HG03439 (cell line): ENCODE measurements at regions not wholly inside any gene's neighbourhood (a gene's known extent, or its start where the extent isn't known, plus 50 kb on each side); places are given as distances from the start of the nearest gene placed in this dataset.

ENCODE experiments used
- ATAC-seq: cut with Tn5 transposase; IDR thresholded peaks from one replicate; pipeline ENCODE4 v1.9.1; 2021; ENCODE audit warnings: mild to moderate bottlenecking, moderate library complexity; ENCODE audit not compliant: unreplicated experiment

DNA sequence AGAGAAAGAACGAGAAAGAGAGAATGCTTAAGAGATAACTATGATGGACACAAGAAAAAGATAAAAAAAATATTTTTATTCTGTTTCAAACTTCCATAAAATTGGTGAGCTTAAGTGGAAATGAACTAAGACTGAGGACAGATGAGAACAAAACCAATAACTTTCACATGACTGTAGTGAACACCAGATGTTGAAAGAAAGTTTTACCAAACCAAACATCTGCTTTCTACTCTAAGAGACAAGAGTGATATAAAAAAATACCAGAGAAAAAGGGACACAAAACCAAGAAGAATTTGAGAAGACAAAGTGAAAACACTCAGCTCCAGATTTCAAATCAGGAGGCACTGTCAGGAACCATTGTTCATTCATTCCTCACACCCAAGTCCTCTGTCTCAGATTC lies 147.9 kb downstream of the IMPG2 start:
- ATAC-seq, result no peak

DNA sequence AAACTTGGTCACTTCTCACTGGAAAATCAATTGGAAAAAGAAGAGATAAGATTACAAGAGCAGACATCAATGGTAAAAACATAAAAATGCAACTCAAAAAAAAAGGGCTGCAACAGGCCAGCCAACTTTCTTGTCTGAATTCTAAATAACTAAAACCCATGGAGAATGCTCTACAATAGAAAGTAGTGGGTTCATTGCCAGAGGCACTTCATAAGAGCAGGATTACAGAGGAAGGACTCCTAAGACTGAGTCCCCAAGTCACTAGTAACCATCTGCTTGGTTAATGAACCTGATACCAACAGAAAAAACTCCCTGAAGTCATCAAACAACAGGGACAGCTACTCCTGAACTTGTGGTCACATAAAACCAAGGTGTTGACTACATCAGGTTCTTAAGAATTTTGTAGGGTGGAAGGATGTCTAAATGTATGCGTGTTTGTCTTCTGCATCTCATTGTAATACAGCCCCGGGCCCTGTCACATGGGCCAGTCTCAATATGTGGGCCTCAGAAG lies 148.6 kb downstream of the IMPG2 start:
- no peak for ATAC-seq

DNA sequence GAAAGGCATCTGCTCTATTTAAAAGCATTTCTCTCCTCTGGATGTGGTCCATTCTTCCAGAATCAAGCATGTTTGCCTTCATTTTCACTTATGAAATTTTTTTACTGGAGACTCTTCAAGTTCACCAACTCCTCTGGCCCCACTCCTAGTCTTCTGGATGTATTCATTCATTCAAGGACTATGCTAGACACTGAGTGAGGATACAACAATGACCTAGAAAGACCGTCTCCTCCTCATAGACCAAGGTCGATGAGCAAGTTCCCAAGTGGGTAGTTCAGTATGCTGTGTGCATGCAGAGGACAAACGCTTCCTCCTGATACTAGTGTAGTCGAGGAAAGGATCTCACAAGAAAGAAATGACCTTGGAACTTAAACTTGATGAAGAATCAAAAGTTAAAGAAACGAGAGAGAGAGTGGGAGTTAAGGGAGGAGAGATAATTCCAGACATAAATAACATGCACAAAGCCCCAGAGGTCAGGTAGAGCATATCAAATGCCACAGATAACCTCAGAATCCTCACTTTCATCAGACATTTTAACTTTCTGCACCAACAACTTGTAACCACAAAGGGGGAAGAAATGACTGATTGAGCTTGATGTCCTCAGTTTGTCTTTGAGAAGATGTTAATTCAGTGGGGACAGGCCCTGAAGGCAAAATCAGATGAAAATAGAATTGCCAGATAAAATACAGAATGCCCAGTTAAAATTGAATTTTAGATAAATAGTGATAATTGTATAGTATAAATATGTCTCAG lies 149.4 kb downstream of the IMPG2 start:
- no peak for ATAC-seq

DNA sequence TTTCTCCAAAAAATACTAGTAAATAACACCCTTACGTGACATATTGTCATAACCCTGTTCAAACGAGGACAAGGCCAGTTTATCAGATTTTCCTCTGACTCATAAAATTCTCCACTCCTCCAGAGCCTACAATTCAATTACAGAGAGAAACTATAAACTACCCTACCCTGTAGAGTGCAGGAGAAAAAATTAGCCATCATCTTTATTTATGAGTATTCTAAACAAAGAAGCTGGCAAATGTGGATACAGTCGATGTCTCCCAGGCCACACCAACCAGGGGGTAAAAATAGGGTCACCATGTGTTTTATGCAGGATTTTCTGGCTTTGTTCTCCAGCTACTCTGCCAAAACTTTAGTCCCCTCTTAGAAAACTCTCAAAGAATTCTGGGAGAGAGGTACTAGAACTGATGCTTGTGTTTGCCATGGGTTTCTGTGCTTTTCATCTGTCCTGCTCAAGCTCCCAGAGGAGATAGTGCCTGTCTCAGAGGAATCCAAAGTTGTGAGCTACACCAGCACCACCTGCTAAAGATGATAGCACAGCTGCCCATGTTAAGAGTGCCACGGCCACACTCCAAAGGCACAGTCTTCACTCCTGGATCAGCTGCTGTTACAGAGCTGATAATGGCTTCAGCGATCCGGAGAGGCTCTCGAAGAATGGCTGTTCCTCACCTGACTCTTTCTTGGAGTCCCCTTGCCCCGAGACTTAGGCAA lies 150.2 kb downstream of the IMPG2 start:
- ATAC-seq, result no peak

- ATAC-seq, result no peak
Measured at GRCh38 chr3:101169516-101169915, 150.9 kb downstream of the IMPG2 start.

DNA sequence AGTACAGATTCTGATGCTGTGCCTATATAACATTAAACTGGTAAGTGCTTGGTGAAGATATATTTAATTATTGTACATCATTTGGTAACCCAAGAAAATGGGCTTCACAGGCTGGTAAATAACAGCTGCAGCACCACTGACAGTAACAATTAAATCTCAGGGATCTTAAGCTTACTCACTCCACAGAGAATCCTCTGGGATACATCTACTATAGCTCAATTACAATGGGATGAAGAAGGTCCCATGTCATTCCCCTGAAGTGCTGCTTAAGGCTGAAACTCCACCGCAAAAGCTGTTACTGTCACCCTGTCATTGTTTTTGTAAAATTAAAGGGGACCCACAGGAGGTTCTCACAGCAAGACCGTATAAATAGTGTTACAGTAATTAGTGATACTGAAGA lies 153.0 kb downstream of the IMPG2 start:
- ATAC-seq, result no peak

DNA sequence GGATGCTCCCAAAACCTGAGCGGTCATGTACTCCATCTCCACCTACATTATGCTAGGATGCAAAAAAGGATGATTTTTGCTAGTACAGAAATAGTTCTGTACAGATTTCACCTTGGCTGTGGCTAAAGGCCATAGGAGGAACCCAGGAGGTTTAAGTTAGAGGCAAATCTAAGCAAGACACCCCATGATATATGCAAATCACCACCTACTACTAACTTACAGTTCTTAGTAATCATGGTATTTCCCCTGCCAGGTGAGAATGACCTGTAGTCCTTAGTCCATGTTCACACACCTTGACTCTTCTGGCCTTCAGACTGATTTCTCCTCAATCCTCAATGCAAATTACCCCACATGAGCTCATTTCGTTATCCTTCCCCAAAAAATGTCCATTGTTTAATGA lies 154.2 kb downstream of the IMPG2 start:
- ATAC-seq, result no peak

- ATAC-seq, result no peak
Measured at GRCh38 chr3:101163554-101163953, 156.8 kb downstream of the IMPG2 start.

DNA sequence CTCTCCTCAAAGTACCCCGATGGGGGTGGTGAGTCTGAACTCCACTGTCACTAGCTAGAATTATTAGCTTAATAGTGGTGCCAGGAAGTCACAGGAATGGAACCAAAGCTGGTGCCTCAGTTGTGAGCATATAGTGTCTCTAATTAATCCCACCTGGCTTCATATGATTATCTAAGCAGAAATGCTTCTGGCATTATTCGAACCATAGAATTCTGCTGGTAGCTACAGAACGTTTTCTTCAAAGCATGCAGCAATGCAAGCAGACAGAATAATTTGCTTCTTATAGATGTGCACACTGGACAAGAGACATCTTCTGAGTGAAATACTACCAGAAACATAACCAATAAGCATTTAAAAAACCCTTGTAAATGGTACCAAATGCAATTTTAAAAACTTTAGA lies 160.9 kb downstream of the IMPG2 start:
- ATAC-seq, result no peak

DNA sequence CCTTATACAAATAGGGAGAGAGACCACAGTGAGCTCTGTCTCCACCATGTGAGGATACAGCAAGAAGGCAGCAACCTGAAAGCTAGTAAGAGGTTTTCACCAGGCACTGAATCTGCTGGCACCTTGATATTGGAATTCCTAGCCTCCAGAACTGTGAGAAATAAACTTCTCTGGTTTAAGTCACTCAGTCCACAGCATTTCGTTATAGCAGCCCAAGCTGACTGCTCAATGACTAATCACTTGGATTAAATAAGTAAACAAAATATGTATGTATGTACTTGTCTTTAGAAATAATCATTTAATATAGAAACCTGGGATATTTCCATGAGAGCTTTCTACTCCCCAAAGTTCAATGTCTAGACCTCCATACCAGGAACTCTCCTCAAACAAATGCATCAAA lies 162.0 kb downstream of the IMPG2 start:
- no peak for ATAC-seq

- no peak for ATAC-seq
Measured at GRCh38 chr3:101156787-101157345, 163.5 kb downstream of the IMPG2 start.

GRCh38 chr3:101155825-101156224 lies 162.6 kb upstream of the ABI3BP start:
- no peak for ATAC-seq

GRCh38 chr3:101154401-101154800 lies 161.2 kb upstream of the ABI3BP start:
- ATAC-seq, result no peak

DNA sequence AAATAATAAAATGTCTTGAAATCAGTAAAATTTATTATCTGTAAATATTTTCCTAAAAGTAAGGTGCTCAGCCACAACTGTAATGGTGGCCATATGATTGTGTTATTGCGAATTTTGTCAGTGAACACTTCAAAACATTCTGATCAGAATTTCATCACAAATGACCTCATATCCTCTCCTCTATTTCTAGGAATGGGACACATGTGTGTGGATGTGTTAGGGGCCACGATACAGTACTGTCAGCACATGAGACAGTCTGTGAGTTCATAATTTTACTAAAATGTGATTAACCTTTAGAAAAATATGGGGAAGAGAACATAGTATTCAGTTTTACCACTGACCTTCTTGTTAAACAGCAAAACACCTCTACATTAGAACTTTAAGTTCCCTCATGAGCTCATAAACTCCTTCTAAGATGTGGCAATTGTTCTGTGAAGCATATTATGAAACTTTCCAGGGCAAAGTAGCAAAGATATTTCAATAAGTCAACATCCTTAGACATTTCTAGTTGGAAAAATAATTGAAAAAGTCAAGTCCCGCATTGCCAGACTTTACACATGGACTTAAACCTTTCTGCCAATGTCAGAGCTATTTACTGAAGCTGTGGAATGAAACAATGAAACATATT lies 158.2 kb upstream of the ABI3BP start:
- ATAC-seq, result no peak

DNA sequence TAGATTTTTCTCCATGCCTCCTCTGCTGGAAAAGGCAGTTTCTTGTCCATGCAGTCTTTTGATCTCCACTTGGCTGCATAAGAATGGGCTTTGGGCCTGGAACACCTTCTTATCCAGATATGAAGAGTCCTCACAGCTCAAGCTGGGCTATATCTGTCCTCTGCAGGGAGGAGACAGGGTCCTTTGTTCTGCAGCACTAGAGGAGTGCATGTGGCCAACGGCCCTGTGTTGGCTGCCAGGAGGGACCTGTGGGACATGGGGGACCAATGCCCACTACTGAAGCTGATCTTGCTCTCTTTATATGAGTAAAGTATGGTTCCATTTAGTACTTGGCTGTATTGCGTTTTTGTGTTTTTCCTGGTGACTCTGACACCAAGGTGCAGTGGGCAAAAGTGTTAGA lies 157.3 kb upstream of the ABI3BP start:
- ATAC-seq, result no peak

DNA sequence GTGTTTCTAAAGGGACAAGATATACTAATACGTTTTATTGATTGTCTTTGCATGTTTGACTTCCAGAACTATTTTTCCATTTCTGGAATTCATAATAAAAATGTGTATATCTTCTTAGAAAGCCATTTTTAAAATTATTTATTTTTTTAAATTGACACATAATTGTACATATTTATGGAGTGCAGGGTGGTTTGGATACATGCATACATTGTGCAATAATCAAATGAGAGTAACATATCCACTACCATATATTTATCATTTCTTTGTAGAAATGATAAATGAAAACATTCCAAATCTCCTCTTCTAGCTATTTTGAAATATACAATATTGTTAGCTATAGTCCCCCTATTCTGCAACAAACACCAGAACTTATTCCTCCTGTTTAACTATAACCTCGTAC lies 156.5 kb upstream of the ABI3BP start:
- no peak for ATAC-seq

- no peak for ATAC-seq
Measured at GRCh38 chr3:101149251-101149650, 156.0 kb upstream of the ABI3BP start.

GRCh38 chr3:101148001-101148400 lies 154.8 kb upstream of the ABI3BP start:
- ATAC-seq, result no peak

- ATAC-seq, result no peak
Measured at GRCh38 chr3:101146946-101147345, 153.7 kb upstream of the ABI3BP start.

GRCh38 chr3:101144105-101144504 lies 150.9 kb upstream of the ABI3BP start:
- no peak for ATAC-seq

DNA sequence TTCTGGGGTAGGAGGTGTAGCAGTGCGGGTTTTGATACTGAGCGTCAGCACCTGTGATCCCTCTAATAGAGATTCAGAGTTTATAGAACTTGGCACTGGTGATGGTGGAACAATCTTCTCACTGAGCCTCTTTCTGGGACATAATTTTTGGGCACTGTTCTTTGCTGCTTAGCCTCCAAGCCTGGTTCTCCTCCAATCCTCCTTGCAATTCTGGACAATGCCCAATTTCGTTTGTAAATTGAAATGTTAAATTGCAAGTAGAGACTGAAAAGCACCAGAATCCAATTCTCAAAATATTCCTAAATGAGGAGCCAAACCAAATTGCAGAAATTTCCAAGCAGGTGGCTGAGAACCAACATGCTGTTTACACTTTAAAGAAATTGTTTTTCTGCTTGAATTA lies 149.8 kb upstream of the ABI3BP start:
- ATAC-seq, result no peak

DNA sequence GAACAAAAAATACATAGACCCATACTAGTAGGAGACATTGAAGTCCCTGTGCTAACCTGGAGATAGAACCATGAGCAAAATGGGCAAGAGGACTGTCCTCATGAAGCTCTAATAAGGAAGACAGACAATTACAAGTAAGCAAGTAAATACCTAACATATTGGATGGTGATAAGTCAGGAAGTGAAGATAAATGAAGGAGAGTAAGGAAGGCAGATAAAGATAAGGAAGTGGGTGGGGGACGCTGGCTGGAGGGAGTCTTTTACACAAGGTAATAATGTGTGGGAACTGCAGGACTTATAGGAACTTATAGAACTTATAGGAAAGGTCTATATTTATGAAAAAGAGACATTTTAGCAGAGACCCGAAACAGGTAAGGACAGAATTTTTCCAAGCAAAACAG lies 148.9 kb upstream of the ABI3BP start:
- no peak for ATAC-seq
